ENCODE measurements at regions not wholly inside any gene's neighbourhood (a gene's known extent, or its start where the extent isn't known, plus 50 kb on each side); places are given as distances from the start of the nearest gene placed in this dataset.

DNA sequence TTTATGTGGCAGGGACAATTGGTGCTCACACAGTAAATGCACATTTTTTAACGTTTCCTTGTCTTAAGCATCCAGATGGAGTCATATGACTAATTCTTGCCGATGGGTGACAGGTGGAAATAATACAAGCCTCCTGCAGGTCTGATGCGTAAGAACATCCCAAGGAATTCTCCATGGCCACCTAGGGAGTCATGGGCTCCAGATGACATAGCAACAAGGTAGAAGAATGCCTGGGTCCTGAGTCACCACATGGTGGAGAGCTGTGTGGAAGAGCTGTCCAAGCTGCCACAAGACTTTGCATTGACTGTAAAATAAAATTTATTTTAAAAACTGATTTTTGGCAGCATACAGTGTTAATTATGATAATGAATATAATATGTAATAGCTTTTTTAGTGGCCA is 77.0 kb upstream of the MAP3K7 start:
- Histone ChIP-seq H3K27me3 (ENCODE audit: control insufficient read depth in 1 of 2, insufficient read depth in 2 of 2, low read length in 2 of 2) (no peaks in the 10 kb centered on the region), H3K9me3 (ENCODE audit: control insufficient read depth in 1 of 2, low read length in 2 of 2) (peaks cover 0 to 8% of the 10 kb centered on the region in 2 donors), H3K9ac (ENCODE audit: low read depth in 1 of 2, low read length in 2 of 2) (no peak overlapping the region), H3K4me1 (ENCODE audit: control insufficient read depth in 1 of 2, insufficient read depth in 2 of 2, low read length in 2 of 2) (no peaks in the 10 kb centered on the region), H3K27ac (ENCODE audit: low read depth, low read length) (no peak overlapping the region), H3K4me3 (ENCODE audit: low read depth in 1 of 2, low read length in 2 of 2) (no peak overlapping the region), H3K36me3 (ENCODE audit: control insufficient read depth in 1 of 2, insufficient read depth in 2 of 2, low read length in 2 of 2) (no peaks in the 10 kb centered on the region)

DNA sequence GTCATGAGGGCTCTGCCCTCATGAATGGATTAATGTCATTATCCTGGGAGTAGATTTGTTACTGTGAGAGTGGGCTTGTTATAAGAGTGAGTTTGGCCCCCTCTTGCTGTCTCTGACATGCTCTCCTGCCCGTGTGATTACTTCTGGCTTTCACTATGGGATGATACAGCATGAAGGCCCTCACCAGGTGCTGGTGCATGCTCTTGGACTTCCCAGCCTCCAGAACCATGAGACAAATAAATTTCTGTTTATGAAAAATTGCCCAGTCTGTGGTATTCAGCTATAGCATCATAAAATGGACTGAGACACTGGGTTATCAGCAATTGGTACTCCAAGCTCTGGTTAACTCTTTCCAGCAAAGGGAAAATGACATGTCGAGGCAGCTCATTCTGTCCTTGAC is 76.2 kb upstream of the MAP3K7 start:
- H3K4me1 ChIP-seq (ENCODE audit: control insufficient read depth in 1 of 2, insufficient read depth in 2 of 2, low read length in 2 of 2) = no peaks in the 10 kb centered on the region
- no peak overlapping the region for H3K4me3 ChIP-seq (ENCODE audit: low read depth in 1 of 2, low read length in 2 of 2)

DNA sequence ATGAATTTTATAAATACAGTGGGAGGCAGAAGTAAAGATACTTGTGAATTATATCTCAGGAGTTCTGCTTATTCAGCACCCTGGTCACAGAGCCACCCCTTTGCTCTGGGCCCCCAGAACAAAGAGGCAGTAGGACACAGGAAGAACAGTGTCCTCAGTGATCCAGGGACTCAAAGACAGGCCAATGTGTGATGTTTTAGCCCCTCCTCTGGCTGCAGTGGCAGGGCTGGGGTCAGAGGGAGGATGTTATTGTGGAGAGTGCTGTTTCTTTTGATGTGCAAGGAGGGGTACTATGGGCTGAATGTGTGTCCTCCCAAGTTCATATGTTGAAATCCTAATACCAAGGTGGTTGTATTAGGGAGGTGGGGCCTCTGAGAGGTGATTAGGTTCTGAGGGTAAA is 74.1 kb upstream of the MAP3K7 start:
- Histone ChIP-seq H3K4me3 (ENCODE audit: low read depth in 1 of 2, low read length in 2 of 2) (no peak overlapping the region), H3K4me1 (ENCODE audit: control insufficient read depth in 1 of 2, insufficient read depth in 2 of 2, low read length in 2 of 2) (no peaks in the 10 kb centered on the region), H3K27ac (ENCODE audit: low read depth, low read length) (no peak overlapping the region), H3K27me3 (ENCODE audit: control insufficient read depth in 1 of 2, insufficient read depth in 2 of 2, low read length in 2 of 2) (no peaks in the 10 kb centered on the region), H3K36me3 (ENCODE audit: control insufficient read depth in 1 of 2, insufficient read depth in 2 of 2, low read length in 2 of 2) (no peaks in the 10 kb centered on the region), H3K9ac (ENCODE audit: low read depth in 1 of 2, low read length in 2 of 2) (no peak overlapping the region), H3K9me3 (ENCODE audit: control insufficient read depth in 1 of 2, low read length in 2 of 2) (peaks cover 0 to 8% of the 10 kb centered on the region in 2 donors)

More for the DNA sequence above, 76.2 kb upstream of the MAP3K7 start:
- Histone ChIP-seq H3K27ac (ENCODE audit: low read depth, low read length) (no peak overlapping the region), H3K27me3 (ENCODE audit: control insufficient read depth in 1 of 2, insufficient read depth in 2 of 2, low read length in 2 of 2) (no peaks in the 10 kb centered on the region), H3K36me3 (ENCODE audit: control insufficient read depth in 1 of 2, insufficient read depth in 2 of 2, low read length in 2 of 2) (no peaks in the 10 kb centered on the region), H3K9me3 (ENCODE audit: control insufficient read depth in 1 of 2, low read length in 2 of 2) (peaks cover 0 to 8% of the 10 kb centered on the region in 2 donors), H3K9ac (ENCODE audit: low read depth in 1 of 2, low read length in 2 of 2) (no peak overlapping the region)

DNA sequence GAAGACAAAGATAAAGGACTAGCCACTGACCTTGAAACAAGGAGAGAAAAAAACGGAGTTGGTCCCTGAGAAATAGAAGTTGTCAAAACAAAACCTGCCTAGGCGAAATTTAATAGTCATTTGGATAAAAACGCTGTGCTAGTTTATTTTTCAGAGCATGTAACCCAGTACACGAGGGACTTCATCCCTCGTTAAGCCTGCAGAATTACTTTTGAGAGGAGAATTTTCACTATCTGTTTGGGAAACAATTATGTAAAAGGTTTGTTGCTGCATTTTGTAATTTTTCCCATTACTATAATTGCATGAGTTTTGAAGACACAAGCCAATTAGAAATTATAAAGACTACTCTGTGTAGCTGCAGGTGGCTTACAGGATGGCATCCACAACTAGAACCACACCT is 71.6 kb upstream of the MAP3K7 start:
- Histone ChIP-seq H3K4me3 (ENCODE audit: low read depth in 1 of 2, low read length in 2 of 2) (no peak overlapping the region), H3K27me3 (ENCODE audit: control insufficient read depth in 1 of 2, insufficient read depth in 2 of 2, low read length in 2 of 2) (no peaks in the 10 kb centered on the region), H3K4me1 (ENCODE audit: control insufficient read depth in 1 of 2, insufficient read depth in 2 of 2, low read length in 2 of 2) (no peaks in the 10 kb centered on the region), H3K36me3 (ENCODE audit: control insufficient read depth in 1 of 2, insufficient read depth in 2 of 2, low read length in 2 of 2) (no peaks in the 10 kb centered on the region), H3K27ac (ENCODE audit: low read depth, low read length) (no peak overlapping the region), H3K9me3 (ENCODE audit: control insufficient read depth in 1 of 2, low read length in 2 of 2) (peaks cover 0 to 8% of the 10 kb centered on the region in 2 donors), H3K9ac (ENCODE audit: low read depth in 1 of 2, low read length in 2 of 2) (no peak overlapping the region)

- no peaks in the 10 kb centered on the region for H3K9me3 ChIP-seq (ENCODE audit: control insufficient read depth in 1 of 2, low read length in 2 of 2)
- no peak overlapping the region for H3K27ac ChIP-seq (ENCODE audit: low read depth, low read length)
- H3K27me3 ChIP-seq (ENCODE audit: control insufficient read depth in 1 of 2, insufficient read depth in 2 of 2, low read length in 2 of 2) = no peaks in the 10 kb centered on the region
- H3K4me1 ChIP-seq (ENCODE audit: control insufficient read depth in 1 of 2, insufficient read depth in 2 of 2, low read length in 2 of 2) = no peaks in the 10 kb centered on the region
- H3K9ac ChIP-seq (ENCODE audit: low read depth in 1 of 2, low read length in 2 of 2) = no peak overlapping the region
- no peaks in the 10 kb centered on the region for H3K36me3 ChIP-seq (ENCODE audit: control insufficient read depth in 1 of 2, insufficient read depth in 2 of 2, low read length in 2 of 2)
- H3K4me3 ChIP-seq (ENCODE audit: low read depth in 1 of 2, low read length in 2 of 2) = no peak overlapping the region
Observed at GRCh38 chr6:90656325-90656724, 69.5 kb upstream of the MAP3K7 start.

DNA sequence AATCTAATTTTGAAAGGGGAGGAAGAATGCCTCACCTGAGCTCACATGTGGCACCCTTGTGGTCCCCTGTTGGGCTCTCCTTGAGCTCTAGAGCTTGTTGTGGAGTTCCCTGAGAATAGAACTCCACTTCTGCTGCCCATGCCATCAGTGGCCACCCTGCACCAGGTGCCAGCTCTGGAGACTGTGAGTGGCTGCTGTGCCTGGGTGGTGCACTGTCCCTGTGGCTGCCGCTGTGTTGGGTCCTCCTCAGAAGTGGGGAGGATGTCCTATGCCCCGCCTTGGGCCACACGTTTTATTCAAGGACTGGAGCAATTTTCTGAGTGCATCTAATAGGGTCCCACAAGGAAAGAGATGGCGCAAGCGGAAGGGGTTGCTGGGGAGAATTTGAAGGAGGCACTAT is 67.9 kb upstream of the MAP3K7 start:
- no peak overlapping the region for H3K9ac ChIP-seq (ENCODE audit: low read depth in 1 of 2, low read length in 2 of 2)
- no peaks in the 10 kb centered on the region for H3K9me3 ChIP-seq (ENCODE audit: control insufficient read depth in 1 of 2, low read length in 2 of 2)

GRCh38 chr6:90654166-90654565 is 67.3 kb upstream of the MAP3K7 start:
- Histone ChIP-seq H3K27ac (ENCODE audit: low read depth, low read length) (no peak overlapping the region), H3K4me1 (ENCODE audit: control insufficient read depth in 1 of 2, insufficient read depth in 2 of 2, low read length in 2 of 2) (no peaks in the 10 kb centered on the region), H3K4me3 (ENCODE audit: low read depth in 1 of 2, low read length in 2 of 2) (no peak overlapping the region), H3K9ac (ENCODE audit: low read depth in 1 of 2, low read length in 2 of 2) (no peak overlapping the region), H3K36me3 (ENCODE audit: control insufficient read depth in 1 of 2, insufficient read depth in 2 of 2, low read length in 2 of 2) (no peaks in the 10 kb centered on the region), H3K9me3 (ENCODE audit: control insufficient read depth in 1 of 2, low read length in 2 of 2) (no peaks in the 10 kb centered on the region), H3K27me3 (ENCODE audit: control insufficient read depth in 1 of 2, insufficient read depth in 2 of 2, low read length in 2 of 2) (no peaks in the 10 kb centered on the region)

More for the DNA sequence above, 67.9 kb upstream of the MAP3K7 start:
- H3K4me3 ChIP-seq (ENCODE audit: low read depth in 1 of 2, low read length in 2 of 2) = no peak overlapping the region
- H3K27ac ChIP-seq (ENCODE audit: low read depth, low read length) = no peak overlapping the region
- H3K27me3 ChIP-seq (ENCODE audit: control insufficient read depth in 1 of 2, insufficient read depth in 2 of 2, low read length in 2 of 2) = no peaks in the 10 kb centered on the region
- H3K36me3 ChIP-seq (ENCODE audit: control insufficient read depth in 1 of 2, insufficient read depth in 2 of 2, low read length in 2 of 2) = no peaks in the 10 kb centered on the region
- no peaks in the 10 kb centered on the region for H3K4me1 ChIP-seq (ENCODE audit: control insufficient read depth in 1 of 2, insufficient read depth in 2 of 2, low read length in 2 of 2)

GRCh38 chr6:90653750-90654149 is 66.9 kb upstream of the MAP3K7 start:
- H3K27me3 ChIP-seq (ENCODE audit: control insufficient read depth in 1 of 2, insufficient read depth in 2 of 2, low read length in 2 of 2) = no peaks in the 10 kb centered on the region
- H3K9ac ChIP-seq (ENCODE audit: low read depth in 1 of 2, low read length in 2 of 2) = no peak overlapping the region
- no peaks in the 10 kb centered on the region for H3K36me3 ChIP-seq (ENCODE audit: control insufficient read depth in 1 of 2, insufficient read depth in 2 of 2, low read length in 2 of 2)
- H3K9me3 ChIP-seq (ENCODE audit: control insufficient read depth in 1 of 2, low read length in 2 of 2) = no peaks in the 10 kb centered on the region
- no peaks in the 10 kb centered on the region for H3K4me1 ChIP-seq (ENCODE audit: control insufficient read depth in 1 of 2, insufficient read depth in 2 of 2, low read length in 2 of 2)
- no peak overlapping the region for H3K4me3 ChIP-seq (ENCODE audit: low read depth in 1 of 2, low read length in 2 of 2)
- H3K27ac ChIP-seq (ENCODE audit: low read depth, low read length) = no peak overlapping the region

DNA sequence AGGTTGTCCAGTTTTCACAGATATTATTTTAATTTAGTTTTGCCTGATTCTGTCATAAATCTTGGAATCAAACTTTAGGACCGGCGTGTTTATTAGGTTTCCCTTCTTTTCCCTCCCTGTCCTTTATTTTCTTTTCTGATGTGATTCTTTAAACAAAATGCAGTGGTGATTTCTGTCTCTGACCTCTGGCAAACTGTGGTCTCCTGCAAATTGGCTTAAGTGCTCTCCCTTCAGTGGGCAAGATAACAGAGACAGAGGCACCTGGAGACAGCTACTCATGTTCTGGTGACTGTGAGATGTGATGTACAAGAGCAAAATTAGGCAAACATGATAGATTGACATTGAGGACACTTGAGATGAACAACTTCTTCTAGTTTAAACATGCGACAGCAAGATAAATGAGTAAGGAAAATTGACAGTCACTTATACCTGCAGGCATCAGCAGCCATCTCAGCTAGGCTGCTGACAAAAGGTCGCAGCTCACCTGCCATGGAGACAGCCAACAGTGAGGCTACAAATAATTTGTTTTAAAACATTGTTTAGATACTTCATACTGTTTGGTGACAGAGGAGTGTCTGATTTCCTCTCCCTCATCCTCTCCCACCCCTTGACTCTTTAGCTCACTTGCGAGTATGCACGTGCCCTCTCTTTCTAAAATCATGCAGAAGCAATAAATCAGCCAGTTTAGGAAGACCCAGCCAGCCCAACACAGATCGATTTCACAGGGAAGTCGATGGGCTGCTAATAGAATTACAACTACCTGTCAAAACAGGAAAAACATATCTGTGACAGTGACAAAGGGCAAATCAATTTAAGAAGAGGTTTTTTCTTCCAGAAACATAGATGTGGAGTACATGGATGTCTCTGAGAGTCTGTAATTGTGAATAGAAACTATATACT is 63.4 kb upstream of the MAP3K7 start:
- H3K36me3 ChIP-seq (ENCODE audit: control insufficient read depth in 1 of 2, insufficient read depth in 2 of 2, low read length in 2 of 2) = no peaks in the 10 kb centered on the region
- no peaks in the 10 kb centered on the region for H3K4me1 ChIP-seq (ENCODE audit: control insufficient read depth in 1 of 2, insufficient read depth in 2 of 2, low read length in 2 of 2)
- H3K9me3 ChIP-seq (ENCODE audit: control insufficient read depth in 1 of 2, low read length in 2 of 2) = no peaks in the 10 kb centered on the region
- H3K4me3 ChIP-seq (ENCODE audit: low read depth in 1 of 2, low read length in 2 of 2) = no peak overlapping the region
- no peak overlapping the region for H3K27ac ChIP-seq (ENCODE audit: low read depth, low read length)
- H3K27me3 ChIP-seq (ENCODE audit: control insufficient read depth in 1 of 2, insufficient read depth in 2 of 2, low read length in 2 of 2) = no peaks in the 10 kb centered on the region
- H3K9ac ChIP-seq (ENCODE audit: low read depth in 1 of 2, low read length in 2 of 2) = no peak overlapping the region

- no peak overlapping the region for H3K4me3 ChIP-seq (ENCODE audit: low read depth in 1 of 2, low read length in 2 of 2)
- no peak overlapping the region for H3K9ac ChIP-seq (ENCODE audit: low read depth in 1 of 2, low read length in 2 of 2)
- H3K27me3 ChIP-seq (ENCODE audit: control insufficient read depth in 1 of 2, insufficient read depth in 2 of 2, low read length in 2 of 2) = no peaks in the 10 kb centered on the region
- H3K9me3 ChIP-seq (ENCODE audit: control insufficient read depth in 1 of 2, low read length in 2 of 2) = no peaks in the 10 kb centered on the region
- H3K36me3 ChIP-seq (ENCODE audit: control insufficient read depth in 1 of 2, insufficient read depth in 2 of 2, low read length in 2 of 2) = no peaks in the 10 kb centered on the region
- H3K27ac ChIP-seq (ENCODE audit: low read depth, low read length) = no peak overlapping the region
- no peaks in the 10 kb centered on the region for H3K4me1 ChIP-seq (ENCODE audit: control insufficient read depth in 1 of 2, insufficient read depth in 2 of 2, low read length in 2 of 2)
Observed at GRCh38 chr6:90648873-90649272, 62.0 kb upstream of the MAP3K7 start.
